HAP-1 (cell line): ENCODE measurements at regions not wholly inside any gene's neighbourhood (a gene's known extent, or its start where the extent isn't known, plus 50 kb on each side); places are given as distances from the start of the nearest gene placed in this dataset.

Experiments
- DNase-seq, 2 experiments: peaks; one replicate each; pipeline ENCODE4 v3.0.0-alpha.2; 2016 to 2020; ENCODE audit warnings: low spot score in 2 of 2
- H3K27me3 ChIP-seq: fragments of 250-450 bp; sonication (Bioruptor Pico); 2 replicates; pipeline ENCODE4 v1.5.1; 2020; ENCODE audit warnings: low read depth, mild to moderate bottlenecking, moderate library complexity
- H3K36me3 ChIP-seq: fragments of 250-450 bp; sonication (Bioruptor Pico); replicated peaks from 2 replicates; pipeline ENCODE4 v1.5.1; 2020; ENCODE audit warnings: mild to moderate bottlenecking
- H3K4me1 ChIP-seq: fragments of 250-450 bp; sonication (Bioruptor Pico); 2 replicates; pipeline ENCODE4 v1.5.1; 2020; ENCODE audit warnings: mild to moderate bottlenecking
- H3K4me3 ChIP-seq: fragments of 250-450 bp; sonication (Bioruptor Pico); 2 replicates; pipeline ENCODE4 v1.5.1; 2020; ENCODE audit warnings: mild to moderate bottlenecking, moderate library complexity
- H3K9me3 ChIP-seq: fragments of 250-450 bp; sonication (Bioruptor Pico); 2 replicates; pipeline ENCODE4 v1.5.1; 2020; ENCODE audit warnings: mild to moderate bottlenecking, moderate library complexity
- in situ Hi-C: fragments of 300-500 bp; cut with MboI; formaldehyde crosslinking; loops from 3 replicates; pipeline ENCODE4 v1.14.3; 2020; ENCODE audit warnings: low sequenced_read_pairs, inconsistent platforms, mixed read lengths

- no peak overlapping the region for H3K4me3 ChIP-seq
- no peaks in the 10 kb centered on the region for H3K36me3 ChIP-seq
- in situ Hi-C loops: no loop called here
- DNase-seq: no peak
- H3K9me3 ChIP-seq: no peaks in the 10 kb centered on the region
- no peaks in the 10 kb centered on the region for H3K27me3 ChIP-seq
- no peaks in the 10 kb centered on the region for H3K4me1 ChIP-seq
Measured at GRCh38 chr5:33362915-33363314, 77.8 kb upstream of the TARS1 start.

- H3K36me3 ChIP-seq: no peaks in the 10 kb centered on the region
- no peaks in the 10 kb centered on the region for H3K9me3 ChIP-seq
- no peak overlapping the region for H3K4me3 ChIP-seq
- no peaks in the 10 kb centered on the region for H3K4me1 ChIP-seq
- in situ Hi-C loops: no loop called here
- H3K27me3 ChIP-seq: no peaks in the 10 kb centered on the region; the same call in 1 of the 2 replicates
- DNase-seq: no peak
Measured at GRCh38 chr5:33363537-33363936, 77.2 kb upstream of the TARS1 start.

GRCh38 chr5:33364406-33364805 lies 76.4 kb upstream of the TARS1 start:
- Histone ChIP-seq H3K9me3 (no peaks in the 10 kb centered on the region), H3K4me1 (no peaks in the 10 kb centered on the region), H3K27me3 (no peaks in the 10 kb centered on the region; the same call in 1 of the 2 replicates), H3K4me3 (no peak overlapping the region), H3K36me3 (no peaks in the 10 kb centered on the region)
- no peak for DNase-seq
- in situ Hi-C loops: no loop called here

GRCh38 chr5:33367416-33367815 lies 73.3 kb upstream of the TARS1 start:
- H3K9me3 ChIP-seq: no peaks in the 10 kb centered on the region
- no peak for DNase-seq
- no peak overlapping the region for H3K4me3 ChIP-seq
- H3K4me1 ChIP-seq: peaks cover 5% of the 10 kb centered on the region
- no peaks in the 10 kb centered on the region for H3K36me3 ChIP-seq
- no peaks in the 10 kb centered on the region; the same call in 1 of the 2 replicates for H3K27me3 ChIP-seq
- in situ Hi-C loops: no loop called here

- in situ Hi-C loops: no loop called here
Measured at GRCh38 chr5:33369485-33370465, 71.0 kb upstream of the TARS1 start.

GRCh38 chr5:33370466-33370859 lies 70.3 kb upstream of the TARS1 start:
- DNase-seq: no peak
- H3K27me3 ChIP-seq: no peaks in the 10 kb centered on the region; the same call in 1 of the 2 replicates
- H3K4me3 ChIP-seq: no peak overlapping the region
- peaks cover 5% of the 10 kb centered on the region for H3K4me1 ChIP-seq
- H3K36me3 ChIP-seq: no peaks in the 10 kb centered on the region
- no peaks in the 10 kb centered on the region for H3K9me3 ChIP-seq
- in situ Hi-C loops: no loop called here

More at GRCh38 chr5:33369485-33370465, 71.0 kb upstream of the TARS1 start:
- Histone ChIP-seq H3K4me1 (peaks cover 5% of the 10 kb centered on the region), H3K27me3 (no peaks in the 10 kb centered on the region; the same call in 1 of the 2 replicates), H3K4me3 (no peak overlapping the region), H3K9me3 (no peaks in the 10 kb centered on the region), H3K36me3 (no peaks in the 10 kb centered on the region)
- DNase-seq: peak; percentile 59 to 79

- Histone ChIP-seq H3K36me3 (no peaks in the 10 kb centered on the region), H3K4me3 (no peak overlapping the region), H3K27me3 (no peaks in the 10 kb centered on the region; the same call in 1 of the 2 replicates), H3K9me3 (no peaks in the 10 kb centered on the region), H3K4me1 (peaks cover 5% of the 10 kb centered on the region)
- DNase-seq: no peak
- in situ Hi-C loops: no loop called here
Measured at GRCh38 chr5:33371660-33372059, 69.1 kb upstream of the TARS1 start.

- no peaks in the 10 kb centered on the region; the same call in 1 of the 2 replicates for H3K27me3 ChIP-seq
- no peak overlapping the region for H3K4me3 ChIP-seq
- no peak for DNase-seq
- peaks cover 5% of the 10 kb centered on the region for H3K4me1 ChIP-seq
- no peaks in the 10 kb centered on the region for H3K36me3 ChIP-seq
- in situ Hi-C loops: no loop called here
- no peaks in the 10 kb centered on the region for H3K9me3 ChIP-seq
Measured at GRCh38 chr5:33372721-33373472, 67.9 kb upstream of the TARS1 start.

- Histone ChIP-seq H3K9me3 (no peaks in the 10 kb centered on the region), H3K36me3 (no peaks in the 10 kb centered on the region), H3K4me3 (no peak overlapping the region), H3K4me1 (no peaks in the 10 kb centered on the region), H3K27me3 (no peaks in the 10 kb centered on the region)
- no peak for DNase-seq
- in situ Hi-C loops: no loop called here
Measured at GRCh38 chr5:33375900-33376299, 64.9 kb upstream of the TARS1 start.

- Histone ChIP-seq H3K27me3 (no peaks in the 10 kb centered on the region), H3K9me3 (no peaks in the 10 kb centered on the region), H3K36me3 (no peaks in the 10 kb centered on the region), H3K4me1 (no peaks in the 10 kb centered on the region), H3K4me3 (no peak overlapping the region)
- peak; percentile 48 to 50 for DNase-seq
- in situ Hi-C loops: no loop called here
Measured at GRCh38 chr5:33379757-33380156, 61.0 kb upstream of the TARS1 start.

- no peaks in the 10 kb centered on the region for H3K9me3 ChIP-seq
- no peaks in the 10 kb centered on the region for H3K27me3 ChIP-seq
- no peaks in the 10 kb centered on the region for H3K4me1 ChIP-seq
- H3K36me3 ChIP-seq: no peaks in the 10 kb centered on the region
- no peak overlapping the region for H3K4me3 ChIP-seq
- in situ Hi-C loops: no loop called here
- DNase-seq: no peak
Measured at GRCh38 chr5:33381243-33381642, 59.5 kb upstream of the TARS1 start.
